A549 (cell line): ENCODE measurements at regions not wholly inside any gene's neighbourhood (a gene's known extent, or its start where the extent isn't known, plus 50 kb on each side); places are given as distances from the start of the nearest gene placed in this dataset.

ENCODE experiments used
- CTCF ChIP-seq: fragments of >200 bp; sonication (Bioruptor Twin); formaldehyde crosslinking; IDR thresholded peaks from 3 replicates; pipeline ENCODE4 v1.5.1; 2016
- FOSL2 ChIP-seq, 2 experiments: fragments of 450-650 bp in 1 of 2; fragments of >200 bp in 1 of 2; sonication (Bioruptor Twin) in 1 of 2; formaldehyde crosslinking; IDR thresholded peaks; 2 replicates each; pipeline versions ENCODE4 v1.5.0 to v1.6.1; 2016 to 2020; ENCODE audit warnings: mild to moderate bottlenecking in 1 of 2, moderate library complexity in 1 of 2
- POLR2A ChIP-seq: IDR thresholded peaks from 2 replicates; pipeline ENCODE4 v1.6.1; 2012; ENCODE audit warnings: mild to moderate bottlenecking, low read length
- TP53 ChIP-seq: fragments of 250-450 bp; sonication (Bioruptor Pico); IDR thresholded peaks from 2 replicates; pipeline ENCODE4 v1.5.0; 2021; ENCODE audit warnings: mild to moderate bottlenecking, moderate library complexity
- ZFP36 ChIP-seq: fragments of 450-650 bp; IDR thresholded peaks from 2 replicates; pipeline ENCODE4 v1.6.1; 2014; ENCODE audit warnings: borderline replicate concordance; ENCODE audit not compliant: partially characterized antibody
- TF ChIP-seq, protein P1 (sequence below): IDR thresholded peaks from 2 replicates; pipeline ENCODE4 v1.6.1; 2012; ENCODE audit warnings: low read depth, borderline replicate concordance

DNA sequence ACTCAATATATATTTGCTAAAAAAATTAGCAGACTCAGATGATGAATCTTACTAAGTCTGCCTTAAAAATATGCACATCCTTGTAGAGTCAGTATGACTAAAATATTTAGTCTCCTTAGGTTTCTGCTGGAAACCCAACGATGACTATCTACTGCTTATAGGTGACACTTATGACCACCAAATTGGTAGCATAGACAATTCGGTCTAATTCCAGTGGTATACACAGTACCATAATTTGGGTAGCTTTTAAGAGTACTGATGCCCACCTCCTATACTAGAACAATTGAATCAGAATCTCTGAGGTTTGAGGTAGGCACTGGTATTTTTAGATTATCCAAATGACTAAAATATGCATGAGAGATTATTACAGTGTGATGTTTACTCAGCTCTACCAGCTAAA, 740.8 kb upstream of the ZEB2 start:
- TF ChIP-seq POLR2A, result no peak
- no peak for TF ChIP-seq TP53 (CRISPR knock-in tag)
- TF ChIP-seq, protein P1, sequence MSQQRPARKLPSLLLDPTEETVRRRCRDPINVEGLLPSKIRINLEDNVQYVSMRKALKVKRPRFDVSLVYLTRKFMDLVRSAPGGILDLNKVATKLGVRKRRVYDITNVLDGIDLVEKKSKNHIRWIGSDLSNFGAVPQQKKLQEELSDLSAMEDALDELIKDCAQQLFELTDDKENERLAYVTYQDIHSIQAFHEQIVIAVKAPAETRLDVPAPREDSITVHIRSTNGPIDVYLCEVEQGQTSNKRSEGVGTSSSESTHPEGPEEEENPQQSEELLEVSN, result no peak
- no peak for TF ChIP-seq ZFP36
- no peak for TF ChIP-seq CTCF
- no peak for TF ChIP-seq FOSL2 (IDR thresholded peaks at IDR 0.05)
- TF ChIP-seq FOSL2 (CRISPR knock-in tag; IDR thresholded peaks at IDR 0.05), result no peak
